Loucy (cell line): ENCODE measurements at regions not wholly inside any gene's neighbourhood (a gene's known extent, or its start where the extent isn't known, plus 50 kb on each side); places are given as distances from the start of the nearest gene placed in this dataset.

Source experiments
- CTCF ChIP-seq: fragments of 200-600 bp; sonication (generic); conservative IDR thresholded peaks from 2 replicates; pipeline ENCODE4 v1.5.1; 2014; ENCODE audit warnings: mild to moderate bottlenecking, antibody characterized with exemption, low read length
- EZH2phosphoT487 ChIP-seq: fragments of 200-600 bp; IDR thresholded peaks from 2 replicates; pipeline ENCODE4 v1.6.1; 2018; ENCODE audit warnings: antibody characterized with exemption, mild to moderate bottlenecking, moderate library complexity, borderline replicate concordance

- TF ChIP-seq EZH2phosphoT487 (no peak), CTCF (no peak)
These were observed 252.5 kb upstream of the TMPO start for GRCh38 chr12:98262902-98263301.
